ENCODE measurements at regions not wholly inside any gene's neighbourhood (a gene's known extent, or its start where the extent isn't known, plus 50 kb on each side); places are given as distances from the start of the nearest gene placed in this dataset.

DNA sequence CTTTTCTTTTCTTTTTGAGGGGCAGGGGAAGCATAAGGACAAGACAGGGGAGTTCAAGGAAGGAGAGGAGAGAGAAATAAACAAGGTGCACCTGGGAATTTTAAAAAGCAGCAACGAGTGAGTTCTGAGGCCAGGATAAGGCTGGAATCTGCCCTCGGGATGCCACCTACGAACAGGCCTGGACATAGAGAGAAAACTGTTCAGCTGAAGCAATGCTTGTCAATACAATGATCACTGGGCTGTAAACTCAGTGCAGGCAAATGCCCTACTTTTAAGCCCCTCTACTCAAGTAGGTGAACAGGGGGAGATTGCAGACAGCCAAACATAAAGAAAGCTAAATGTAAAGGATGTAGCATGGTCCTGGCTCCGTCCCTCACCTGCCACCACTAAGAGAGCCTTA is 330.5 kb downstream of the ETAA1 start:
- TF ChIP-seq POLR2AphosphoS5 (IDR thresholded peaks at IDR 0.05) (no peak), CTCF (IDR thresholded peaks at IDR 0.05) (no peak), EP300 (IDR thresholded peaks at IDR 0.05) (no peak), POLR2A (IDR thresholded peaks at IDR 0.05; ENCODE audit: low read depth) (no peak)
